WTC11 (cell line): ENCODE measurements at regions not wholly inside any gene's neighbourhood (a gene's known extent, or its start where the extent isn't known, plus 50 kb on each side); places are given as distances from the start of the nearest gene placed in this dataset.

ENCODE experiments used
- ATAC-seq: fragments of 200-7000 bp; cut with Tn5 transposase; 2 replicates; pipeline ENCODE4 v1.10.0; 2021; ENCODE audit warnings: mild to moderate bottlenecking, moderate library complexity
- CTCF ChIA-PET: fragments of 300-600 bp; sonication (Branson Sonifier 250); formaldehyde crosslinking; loops from one replicate; lab custom pipeline; 2021; ENCODE audit warnings: antibody characterized with exemption; lab: Charles Lee
- POLR2A ChIA-PET: fragments of 350-600 bp; sonication (Branson Sonifier 250); formaldehyde crosslinking; loops from one replicate; lab custom pipeline; 2021; ENCODE audit warnings: antibody characterized with exemption; lab: Charles Lee
- DNase-seq: peaks from one replicate; pipeline ENCODE4 v3.0.0; 2021; ENCODE audit warnings: low spot score
- H3K27ac Mint-ChIP-seq: 2 replicates; pipeline ENCODE4 v1.8.0; 2021; ENCODE audit warnings: mixed read lengths
- H3K27me3 Mint-ChIP-seq: 2 replicates; pipeline ENCODE4 v1.8.0; 2021; ENCODE audit warnings: low read depth, mild to moderate bottlenecking, moderate library complexity, mixed read lengths
- H3K36me3 Mint-ChIP-seq: 2 replicates; pipeline ENCODE4 v1.8.0; 2021; ENCODE audit warnings: mixed read lengths
- H3K4me1 Mint-ChIP-seq: 2 replicates; pipeline ENCODE4 v1.8.0; 2022; ENCODE audit warnings: mixed read lengths
- H3K4me3 Mint-ChIP-seq: 2 replicates; pipeline ENCODE4 v1.8.0; 2021; ENCODE audit warnings: mild to moderate bottlenecking, moderate library complexity, mixed read lengths
- H3K9me3 Mint-ChIP-seq: 2 replicates; pipeline ENCODE4 v1.8.0; 2021; ENCODE audit warnings: mixed read lengths
- ATF1 ChIP-seq: sonication (generic); formaldehyde crosslinking; IDR thresholded peaks from 2 replicates; pipeline ENCODE4 v1.8.1; 2023; ENCODE audit warnings: mild to moderate bottlenecking, moderate library complexity, missing genetic modification reagents
- ATF6 ChIP-seq: sonication (generic); formaldehyde crosslinking; IDR thresholded peaks from 2 replicates; pipeline ENCODE4 v1.8.1; 2023; ENCODE audit warnings: mild to moderate bottlenecking, missing genetic modification reagents
- FOXK1 ChIP-seq: sonication (generic); formaldehyde crosslinking; IDR thresholded peaks from 2 replicates; pipeline ENCODE4 v1.8.0; 2022; ENCODE audit warnings: mild to moderate bottlenecking, moderate library complexity, missing genetic modification reagents
- FOXP4 ChIP-seq: sonication (generic); formaldehyde crosslinking; IDR thresholded peaks from 2 replicates; pipeline ENCODE4 v1.8.0; 2022; ENCODE audit warnings: mild to moderate bottlenecking, missing genetic modification reagents
- GRHL2 ChIP-seq: fragments of 250-450 bp; sonication (Bioruptor Pico); IDR thresholded peaks from 2 replicates; pipeline ENCODE4 v1.8.0; 2022; ENCODE audit warnings: mild to moderate bottlenecking, moderate library complexity; ENCODE audit not compliant: insufficient replicate concordance, severe bottlenecking
- HMGA2 ChIP-seq: fragments of 250-450 bp; sonication (Bioruptor Pico); IDR thresholded peaks from 2 replicates; pipeline ENCODE4 v1.4.0; 2021; ENCODE audit warnings: mild to moderate bottlenecking, moderate library complexity
- HMGXB4 ChIP-seq: sonication (generic); formaldehyde crosslinking; IDR thresholded peaks from 2 replicates; pipeline ENCODE4 v1.8.1; 2023; ENCODE audit warnings: mild to moderate bottlenecking, moderate library complexity, missing genetic modification reagents
- IRF1 ChIP-seq: sonication (generic); formaldehyde crosslinking; IDR thresholded peaks from 2 replicates; pipeline ENCODE4 v1.8.0; 2023; ENCODE audit warnings: missing genetic modification reagents
- KAT7 ChIP-seq: sonication (generic); formaldehyde crosslinking; IDR thresholded peaks from 2 replicates; pipeline ENCODE4 v1.8.1; 2023; ENCODE audit warnings: missing genetic modification reagents, mild to moderate bottlenecking, borderline replicate concordance
- MYBL2 ChIP-seq: sonication (generic); formaldehyde crosslinking; IDR thresholded peaks from 2 replicates; pipeline ENCODE4 v1.8.1; 2023; ENCODE audit warnings: mild to moderate bottlenecking, moderate library complexity, missing genetic modification reagents
- NR3C1 ChIP-seq: sonication (generic); formaldehyde crosslinking; conservative IDR thresholded peaks from 2 replicates; pipeline ENCODE4 v1.8.1; 2023; ENCODE audit warnings: low read depth, mild to moderate bottlenecking, missing genetic modification reagents
- OVOL2 ChIP-seq: fragments of 250-450 bp; sonication (Bioruptor Pico); IDR thresholded peaks from 2 replicates; pipeline ENCODE4 v1.9.0; 2021; ENCODE audit warnings: mild to moderate bottlenecking, borderline replicate concordance
- RELA ChIP-seq: sonication (generic); formaldehyde crosslinking; IDR thresholded peaks from 2 replicates; pipeline ENCODE4 v1.8.1; 2022; ENCODE audit warnings: missing genetic modification reagents, mild to moderate bottlenecking, borderline replicate concordance
- TP53 ChIP-seq: sonication (generic); formaldehyde crosslinking; IDR thresholded peaks from 2 replicates; pipeline ENCODE4 v1.8.1; 2023; ENCODE audit warnings: mild to moderate bottlenecking, missing genetic modification reagents
- ZBTB43 ChIP-seq: sonication (generic); formaldehyde crosslinking; IDR thresholded peaks from 2 replicates; pipeline ENCODE4 v1.8.1; 2023; ENCODE audit warnings: mild to moderate bottlenecking, missing genetic modification reagents
- ZNF416 ChIP-seq: fragments of 250-450 bp; sonication (Bioruptor Pico); IDR thresholded peaks from 2 replicates; pipeline ENCODE4 v1.9.0; 2021; ENCODE audit warnings: mild to moderate bottlenecking, inconsistent platforms
- TF ChIP-seq, protein P1 (sequence below): sonication (generic); formaldehyde crosslinking; conservative IDR thresholded peaks from 2 replicates; pipeline ENCODE4 v1.8.1; 2022; ENCODE audit warnings: mild to moderate bottlenecking, missing genetic modification reagents
- TF ChIP-seq, protein P2 (sequence below): sonication (generic); formaldehyde crosslinking; IDR thresholded peaks from 2 replicates; pipeline ENCODE4 v1.8.1; 2023; ENCODE audit warnings: mild to moderate bottlenecking, missing genetic modification reagents, moderate library complexity
- TF ChIP-seq, protein P3 (sequence below): sonication (generic); formaldehyde crosslinking; IDR thresholded peaks from 2 replicates; pipeline ENCODE4 v1.8.0; 2022; ENCODE audit warnings: mild to moderate bottlenecking, missing genetic modification reagents
- TF ChIP-seq, protein P4 (sequence below): fragments of 250-450 bp; sonication (Bioruptor Pico); IDR thresholded peaks from 2 replicates; pipeline ENCODE4 v1.8.0; 2021; ENCODE audit warnings: mild to moderate bottlenecking

DNA sequence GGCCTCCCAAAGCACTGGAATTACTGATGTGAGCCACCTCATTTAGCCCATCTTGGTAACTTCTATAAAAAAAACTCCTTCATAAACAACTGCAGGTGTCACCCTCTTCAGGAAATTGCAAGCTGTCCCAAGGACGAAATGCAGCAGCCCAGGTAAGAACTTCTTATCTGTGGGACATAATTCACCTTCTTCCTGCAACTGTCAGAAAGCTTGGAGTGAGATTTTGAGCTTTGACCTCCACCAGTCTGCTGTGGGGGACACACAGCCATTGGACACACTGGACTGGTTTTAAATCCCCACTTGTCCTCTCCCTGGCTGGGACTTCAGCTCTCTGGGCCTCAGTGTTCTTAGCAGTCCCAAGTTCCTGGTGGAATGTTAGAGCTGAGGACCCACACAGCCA is 368.5 kb downstream of the MN1 start:
- Mint-ChIP-seq H3K9me3 (peaks cover 17% of the 10 kb centered on the region), H3K4me1 (peaks cover 49% of the 10 kb centered on the region), H3K27me3 (peaks cover 3% of the 10 kb centered on the region), H3K4me3 (no peak overlapping the region), H3K36me3 (peaks cover 7% of the 10 kb centered on the region), H3K27ac (no peak overlapping the region)
- no peak for TF ChIP-seq NR3C1
- TF ChIP-seq FOXK1 (CRISPR knock-in tag), result no peak
- no peak for TF ChIP-seq FOXP4 (CRISPR knock-in tag)
- TF ChIP-seq, protein P1, sequence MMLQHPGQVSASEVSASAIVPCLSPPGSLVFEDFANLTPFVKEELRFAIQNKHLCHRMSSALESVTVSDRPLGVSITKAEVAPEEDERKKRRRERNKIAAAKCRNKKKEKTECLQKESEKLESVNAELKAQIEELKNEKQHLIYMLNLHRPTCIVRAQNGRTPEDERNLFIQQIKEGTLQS (CRISPR knock-in tag), result no peak
- no peak for TF ChIP-seq RELA (CRISPR knock-in tag)
- no peak for TF ChIP-seq ATF6 (CRISPR knock-in tag)
- TF ChIP-seq, protein P2, sequence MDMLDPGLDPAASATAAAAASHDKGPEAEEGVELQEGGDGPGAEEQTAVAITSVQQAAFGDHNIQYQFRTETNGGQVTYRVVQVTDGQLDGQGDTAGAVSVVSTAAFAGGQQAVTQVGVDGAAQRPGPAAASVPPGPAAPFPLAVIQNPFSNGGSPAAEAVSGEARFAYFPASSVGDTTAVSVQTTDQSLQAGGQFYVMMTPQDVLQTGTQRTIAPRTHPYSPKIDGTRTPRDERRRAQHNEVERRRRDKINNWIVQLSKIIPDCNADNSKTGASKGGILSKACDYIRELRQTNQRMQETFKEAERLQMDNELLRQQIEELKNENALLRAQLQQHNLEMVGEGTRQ (CRISPR knock-in tag), result no peak
- TF ChIP-seq ZBTB43 (CRISPR knock-in tag), result no peak
- TF ChIP-seq, protein P3, sequence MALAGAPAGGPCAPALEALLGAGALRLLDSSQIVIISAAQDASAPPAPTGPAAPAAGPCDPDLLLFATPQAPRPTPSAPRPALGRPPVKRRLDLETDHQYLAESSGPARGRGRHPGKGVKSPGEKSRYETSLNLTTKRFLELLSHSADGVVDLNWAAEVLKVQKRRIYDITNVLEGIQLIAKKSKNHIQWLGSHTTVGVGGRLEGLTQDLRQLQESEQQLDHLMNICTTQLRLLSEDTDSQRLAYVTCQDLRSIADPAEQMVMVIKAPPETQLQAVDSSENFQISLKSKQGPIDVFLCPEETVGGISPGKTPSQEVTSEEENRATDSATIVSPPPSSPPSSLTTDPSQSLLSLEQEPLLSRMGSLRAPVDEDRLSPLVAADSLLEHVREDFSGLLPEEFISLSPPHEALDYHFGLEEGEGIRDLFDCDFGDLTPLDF (CRISPR knock-in tag), result no peak
- no peak for TF ChIP-seq GRHL2 (CRISPR knock-in tag)
- no peak for TF ChIP-seq TP53 (CRISPR knock-in tag)
- no peak for TF ChIP-seq HMGXB4 (CRISPR knock-in tag)
- TF ChIP-seq, protein P4, sequence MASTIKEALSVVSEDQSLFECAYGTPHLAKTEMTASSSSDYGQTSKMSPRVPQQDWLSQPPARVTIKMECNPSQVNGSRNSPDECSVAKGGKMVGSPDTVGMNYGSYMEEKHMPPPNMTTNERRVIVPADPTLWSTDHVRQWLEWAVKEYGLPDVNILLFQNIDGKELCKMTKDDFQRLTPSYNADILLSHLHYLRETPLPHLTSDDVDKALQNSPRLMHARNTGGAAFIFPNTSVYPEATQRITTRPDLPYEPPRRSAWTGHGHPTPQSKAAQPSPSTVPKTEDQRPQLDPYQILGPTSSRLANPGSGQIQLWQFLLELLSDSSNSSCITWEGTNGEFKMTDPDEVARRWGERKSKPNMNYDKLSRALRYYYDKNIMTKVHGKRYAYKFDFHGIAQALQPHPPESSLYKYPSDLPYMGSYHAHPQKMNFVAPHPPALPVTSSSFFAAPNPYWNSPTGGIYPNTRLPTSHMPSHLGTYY, result no peak
- no peak for TF ChIP-seq MYBL2
- no peak for TF ChIP-seq HMGA2 (CRISPR knock-in tag)
- TF ChIP-seq KAT7 (CRISPR knock-in tag), result no peak
- TF ChIP-seq OVOL2 (CRISPR knock-in tag), result no peak
- no peak for TF ChIP-seq ZNF416 (CRISPR knock-in tag)
- no peak for TF ChIP-seq IRF1 (CRISPR knock-in tag)
- no peak for TF ChIP-seq ATF1 (CRISPR knock-in tag)
- ChIA-PET CTCF (interaction anchor here (2.1 kb wide), 1 partner anchor 16 kb away, joined by 9 read pairs; no protein-coding TSS in a partner anchor), POLR2A (no interaction called here)
- DNase-seq, result no peak
- ATAC-seq, result no peak
